HG03442 (cell line): ENCODE measurements at regions not wholly inside any gene's neighbourhood (a gene's known extent, or its start where the extent isn't known, plus 50 kb on each side); places are given as distances from the start of the nearest gene placed in this dataset.

ENCODE experiments used
- ATAC-seq: cut with Tn5 transposase; IDR thresholded peaks from one replicate; pipeline ENCODE4 v1.9.1; 2021; ENCODE audit warnings: mild to moderate bottlenecking, moderate library complexity; ENCODE audit not compliant: unreplicated experiment

- no peak for ATAC-seq
These were observed 1202.8 kb downstream of the DIAPH3 start for GRCh38 chr13:58960888-58961287.

GRCh38 chr13:58963321-58963720, 1200.4 kb downstream of the DIAPH3 start:
- ATAC-seq = no peak

DNA sequence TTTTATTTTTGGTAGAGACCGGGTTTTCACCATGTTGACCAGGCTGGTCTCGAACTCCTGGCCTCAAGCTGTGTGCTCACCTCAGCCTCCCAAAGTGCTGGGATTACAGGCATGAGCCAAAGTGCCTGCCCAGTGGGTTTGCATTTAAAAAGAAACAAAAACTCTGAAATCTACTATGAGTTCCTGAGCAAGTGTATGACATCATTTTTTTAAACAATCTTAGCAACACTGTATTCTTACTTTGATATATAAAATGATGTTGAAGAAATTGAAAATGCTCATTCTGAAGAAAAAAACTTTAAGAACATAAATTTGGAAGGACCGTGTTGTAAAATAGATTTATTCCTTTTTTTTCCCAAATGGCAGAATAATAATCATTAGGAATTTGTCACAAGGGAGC, 1199.7 kb downstream of the DIAPH3 start:
- ATAC-seq = no peak

DNA sequence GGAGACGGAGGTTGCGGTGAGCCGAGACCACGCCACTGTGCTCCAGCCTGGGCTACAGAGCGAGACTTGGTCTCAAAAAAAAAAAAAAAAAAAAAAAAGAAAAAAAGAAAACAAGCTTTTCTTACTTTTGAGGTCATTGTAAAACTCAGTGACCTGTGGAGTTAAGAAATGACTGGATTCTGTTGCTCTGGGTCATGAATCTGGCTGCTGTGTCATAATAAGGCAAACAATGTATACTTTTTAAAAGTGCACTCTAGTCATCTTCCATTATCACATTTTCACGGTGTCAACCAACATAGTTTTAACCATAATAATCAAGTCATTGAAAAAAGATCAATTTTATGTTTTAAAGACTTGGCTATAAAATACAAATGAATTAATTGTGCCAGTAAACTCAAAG, 1186.6 kb downstream of the DIAPH3 start:
- no peak for ATAC-seq

- ATAC-seq = no peak
These were observed 1185.4 kb downstream of the DIAPH3 start for GRCh38 chr13:58978331-58978730.

DNA sequence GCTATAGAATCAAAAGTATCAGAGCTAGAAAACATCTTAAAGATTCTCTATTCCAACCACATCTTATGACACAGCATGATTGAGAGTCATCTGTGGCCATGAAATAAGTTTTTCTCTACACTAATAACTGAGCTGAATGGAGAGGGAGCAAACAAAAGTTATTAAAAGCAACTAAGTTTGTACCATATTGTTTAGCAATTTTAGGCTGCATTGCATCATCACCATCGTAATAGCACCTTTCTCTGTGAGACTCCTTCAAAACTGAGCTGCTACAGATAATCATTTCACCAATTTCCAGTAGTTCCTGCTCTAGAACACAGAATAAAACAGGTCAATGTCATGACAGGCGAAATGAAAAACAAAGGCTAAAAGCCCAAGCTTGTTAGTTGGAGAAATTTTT, 1183.9 kb downstream of the DIAPH3 start:
- no peak for ATAC-seq

- no peak for ATAC-seq
These were observed 1177.9 kb downstream of the DIAPH3 start for GRCh38 chr13:58985845-58986244.

DNA sequence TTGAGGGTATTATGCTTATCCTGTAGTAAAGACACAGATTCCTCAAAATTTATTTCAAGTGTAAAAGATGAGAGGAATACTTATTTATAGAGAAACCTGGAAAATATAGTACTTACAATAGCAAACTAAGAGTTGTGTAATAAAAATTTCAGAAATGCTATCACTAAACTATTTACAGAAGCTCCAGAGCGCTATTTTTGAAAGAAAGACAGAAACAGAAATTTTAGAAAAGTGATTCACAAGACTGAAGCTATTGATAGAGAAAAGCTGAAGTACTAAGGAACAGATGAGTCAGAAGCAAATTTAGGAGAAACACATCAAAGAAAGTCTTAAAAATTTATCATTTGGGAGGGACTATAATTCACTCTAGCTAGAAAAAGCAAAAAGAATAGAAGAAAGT, 1174.2 kb downstream of the DIAPH3 start:
- ATAC-seq = no peak

DNA sequence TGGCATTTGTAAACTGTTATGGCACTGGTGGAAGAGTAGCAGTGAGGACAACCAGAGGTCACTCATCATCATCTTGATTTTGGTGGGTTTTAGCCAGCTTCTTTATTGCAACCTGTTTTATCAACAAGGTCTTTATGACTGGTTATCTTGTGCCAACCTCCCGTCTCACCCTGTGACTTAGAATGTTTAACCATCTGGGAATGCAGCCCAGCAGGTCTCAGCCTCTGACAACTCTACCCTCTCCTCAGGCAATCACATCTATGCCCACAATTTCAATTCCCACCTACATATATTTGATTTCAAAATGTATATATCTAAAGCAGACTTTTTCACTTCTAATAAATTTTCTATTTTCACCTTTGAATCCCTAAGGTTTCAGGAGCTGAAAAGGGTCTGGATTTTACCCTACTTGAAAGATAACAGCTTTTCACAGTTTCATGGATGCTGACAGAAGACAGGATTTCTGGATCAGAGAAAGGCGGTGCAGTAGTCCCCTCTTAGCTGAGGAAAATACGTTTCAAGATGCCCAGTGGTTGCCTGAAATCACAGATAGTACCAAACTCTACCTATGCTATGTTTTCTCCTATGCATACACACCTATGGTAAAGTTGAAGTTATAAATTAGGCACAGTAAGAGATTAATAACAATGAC, 1171.8 kb downstream of the DIAPH3 start:
- no peak for ATAC-seq

- peak; percentile 40 for ATAC-seq
These were observed 1171.2 kb downstream of the DIAPH3 start for GRCh38 chr13:58992478-58993042.

GRCh38 chr13:58994077-58994476, 1169.7 kb downstream of the DIAPH3 start:
- ATAC-seq = no peak

GRCh38 chr13:58994777-58995176, 1169.0 kb downstream of the DIAPH3 start:
- no peak for ATAC-seq

DNA sequence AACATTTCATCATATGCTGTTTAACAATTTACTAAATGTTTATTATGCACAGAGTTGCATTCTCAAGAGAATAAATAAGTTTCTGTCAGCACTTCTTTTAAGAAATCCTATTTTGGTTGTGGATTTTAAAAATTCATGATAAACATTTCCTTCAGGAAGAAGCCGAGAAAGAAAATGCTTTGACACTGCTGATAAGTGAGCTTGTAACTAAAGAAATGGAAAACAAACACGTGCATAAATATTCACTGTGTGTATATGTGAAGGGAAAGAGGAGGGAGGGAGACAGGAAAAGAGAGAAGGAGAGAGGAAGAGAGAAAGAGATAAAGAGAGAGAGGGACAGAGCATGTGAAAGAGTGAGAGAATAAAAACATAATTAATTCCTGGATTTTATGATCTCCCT, 1165.0 kb downstream of the DIAPH3 start:
- no peak for ATAC-seq

DNA sequence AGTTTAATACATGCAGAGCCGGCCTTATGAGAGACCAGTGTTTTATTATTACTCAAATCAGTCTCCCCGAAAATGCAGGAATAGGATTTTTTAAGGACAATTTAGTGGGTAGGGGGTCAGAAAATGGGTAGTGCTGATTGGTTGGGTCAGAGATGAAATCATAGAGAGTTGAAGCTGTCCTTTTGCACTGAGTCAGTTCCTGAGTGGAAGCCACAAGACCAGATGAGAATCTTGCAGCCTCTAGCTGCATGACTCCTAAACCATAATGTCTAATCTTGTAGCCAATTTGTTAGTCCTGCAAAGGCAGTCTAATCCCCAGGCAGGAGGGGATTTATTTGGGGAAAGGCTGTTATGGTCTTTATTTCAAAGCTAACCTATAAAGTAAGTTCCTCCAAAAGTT, 1163.9 kb downstream of the DIAPH3 start:
- ATAC-seq = no peak

- no peak for ATAC-seq
These were observed 1163.0 kb downstream of the DIAPH3 start for GRCh38 chr13:59000770-59001169.

DNA sequence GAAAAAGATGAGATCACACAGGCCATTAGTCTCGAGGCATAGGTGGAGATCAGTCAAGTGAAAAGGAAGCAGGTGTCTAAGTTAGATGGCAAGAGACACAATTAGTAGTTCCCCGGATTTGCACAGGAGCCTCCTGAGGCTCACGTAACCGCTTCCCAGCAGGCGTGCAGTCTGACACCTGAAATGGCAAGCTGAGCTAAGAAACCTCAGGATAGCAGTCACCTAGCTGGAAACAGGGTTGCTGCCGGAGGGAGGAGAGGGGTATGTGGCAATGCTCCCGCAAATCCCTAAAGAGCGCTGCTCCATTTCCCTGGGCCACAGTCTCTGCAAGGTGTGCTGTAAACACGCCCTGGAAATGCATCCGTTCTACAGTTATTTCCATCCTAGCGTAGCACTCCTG, 1151.0 kb downstream of the DIAPH3 start:
- no peak for ATAC-seq

GRCh38 chr13:59016250-59016649, 1147.5 kb downstream of the DIAPH3 start:
- ATAC-seq = no peak

DNA sequence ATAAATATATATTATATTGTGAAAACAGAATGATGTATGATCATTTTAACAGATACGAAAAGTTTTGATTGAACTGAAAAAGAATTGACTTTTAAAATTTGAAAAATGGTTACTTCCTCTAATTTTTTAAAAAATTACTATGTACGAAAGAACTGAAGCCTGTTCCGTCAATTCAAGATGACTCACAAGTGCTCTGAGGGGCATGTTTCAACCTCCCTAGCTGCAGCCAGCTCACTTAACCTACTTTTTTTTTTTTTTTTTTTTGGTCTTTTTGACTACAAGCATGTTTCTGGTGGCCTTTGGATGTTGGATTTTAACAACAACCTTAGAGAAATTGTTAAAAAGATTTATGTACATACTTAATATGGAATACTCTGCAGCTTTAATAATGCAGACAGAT, 1139.3 kb downstream of the DIAPH3 start:
- no peak for ATAC-seq

- no peak for ATAC-seq
These were observed 1129.5 kb downstream of the DIAPH3 start for GRCh38 chr13:59034198-59034597.

GRCh38 chr13:59038824-59039223, 1124.9 kb downstream of the DIAPH3 start:
- ATAC-seq = no peak

- ATAC-seq = no peak
These were observed 1120.7 kb downstream of the DIAPH3 start for GRCh38 chr13:59043016-59043415.

DNA sequence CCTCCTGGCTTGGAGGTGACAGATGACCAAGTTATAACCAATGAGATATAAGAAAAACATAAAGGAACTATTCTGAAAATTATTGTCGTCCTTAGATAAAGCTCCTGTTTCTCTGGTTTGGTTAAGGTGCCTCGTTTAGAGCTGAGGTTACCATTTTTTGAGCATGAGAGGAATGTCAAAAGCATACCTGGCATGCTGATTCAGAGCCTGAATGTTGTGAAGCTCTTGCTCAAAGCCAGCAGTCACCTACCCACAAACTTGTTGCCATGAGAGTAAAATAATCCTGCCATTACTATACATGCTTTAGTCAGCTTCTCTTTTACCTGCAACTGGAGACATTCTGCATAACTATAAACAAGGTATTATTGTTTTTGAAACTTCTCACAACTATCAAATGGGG, 1116.2 kb downstream of the DIAPH3 start:
- no peak for ATAC-seq

GRCh38 chr13:59061621-59062020, 1102.1 kb downstream of the DIAPH3 start:
- no peak for ATAC-seq
